Cardiac septum (tissue), 1 donor: ENCODE measurements at regions not wholly inside any gene's neighbourhood (a gene's known extent, or its start where the extent isn't known, plus 50 kb on each side); places are given as distances from the start of the nearest gene placed in this dataset.

ENCODE experiments used
- DNase-seq: peaks from one replicate; pipeline ENCODE4 v3.0.0-alpha.2; 2020; ENCODE audit warnings: low spot score
- intact Hi-C: fragments of 100-400 bp; cut with DNase I; formaldehyde crosslinking; loops from one replicate; pipeline ENCODE4 v1.14.0; 2022
- donor health status: DM: no; HTN: no; CAD: no.

- intact Hi-C loops, result no loop called here
- DNase-seq, result no peak
These were observed 998.0 kb downstream of the DSC3 start for GRCh38 chr18:30044496-30044895.

- intact Hi-C loops, result no loop called here
These were observed 1003.3 kb downstream of the DSC3 start for GRCh38 chr18:30039201-30039600.

GRCh38 chr18:30034818-30035217 lies 1007.7 kb downstream of the DSC3 start:
- intact Hi-C loops, result no loop called here
- DNase-seq, result no peak

More at GRCh38 chr18:30039201-30039600, 1003.3 kb downstream of the DSC3 start:
- DNase-seq, result no peak

GRCh38 chr18:30016179-30016578 lies 1026.4 kb downstream of the DSC3 start:
- intact Hi-C loops, result no loop called here
- no peak for DNase-seq

GRCh38 chr18:30004965-30005364 lies 1037.6 kb downstream of the DSC3 start:
- intact Hi-C loops, result no loop called here
- no peak for DNase-seq

GRCh38 chr18:29982218-29982617 lies 1060.3 kb downstream of the DSC3 start:
- no peak for DNase-seq
- intact Hi-C loops, result no loop called here

GRCh38 chr18:29979881-29980280 lies 1062.7 kb downstream of the DSC3 start:
- intact Hi-C loops, result no loop called here
- no peak for DNase-seq

GRCh38 chr18:29969876-29970275 lies 1072.7 kb downstream of the DSC3 start:
- intact Hi-C loops, result no loop called here
- no peak for DNase-seq

GRCh38 chr18:29962579-29962978 lies 1080.0 kb downstream of the DSC3 start:
- DNase-seq, result no peak
- intact Hi-C loops, result no loop called here

GRCh38 chr18:29960539-29960938 lies 1082.0 kb downstream of the DSC3 start:
- no peak for DNase-seq
- intact Hi-C loops, result no loop called here

GRCh38 chr18:29930231-29930630 lies 1112.3 kb downstream of the DSC3 start:
- DNase-seq, result no peak
- intact Hi-C loops, result no loop called here

- intact Hi-C loops, result no loop called here
These were observed 1114.5 kb downstream of the DSC3 start for GRCh38 chr18:29928081-29928480.

GRCh38 chr18:29925566-29925965 lies 1117.0 kb downstream of the DSC3 start:
- intact Hi-C loops, result no loop called here
- no peak for DNase-seq

More at GRCh38 chr18:29928081-29928480, 1114.5 kb downstream of the DSC3 start:
- DNase-seq, result no peak

GRCh38 chr18:29912351-29912750 lies 1130.2 kb downstream of the DSC3 start:
- DNase-seq, result no peak
- intact Hi-C loops, result no loop called here

GRCh38 chr18:29892960-29893558 lies 1149.5 kb downstream of the DSC3 start:
- intact Hi-C loops, result no loop called here
- DNase-seq, result no peak

- no peak for DNase-seq
- intact Hi-C loops, result no loop called here
These were observed 1159.4 kb downstream of the DSC3 start for GRCh38 chr18:29883114-29883513.

GRCh38 chr18:29882620-29883019 lies 1159.9 kb downstream of the DSC3 start:
- intact Hi-C loops, result no loop called here

GRCh38 chr18:29879763-29880162 lies 1162.8 kb downstream of the DSC3 start:
- DNase-seq, result no peak
- intact Hi-C loops, result no loop called here

More at GRCh38 chr18:29882620-29883019, 1159.9 kb downstream of the DSC3 start:
- no peak for DNase-seq

GRCh38 chr18:29874519-29875098 lies 1167.9 kb downstream of the DSC3 start:
- intact Hi-C loops, result no loop called here
- DNase-seq, result no peak

GRCh38 chr18:29873211-29873610 lies 1169.3 kb downstream of the DSC3 start:
- intact Hi-C loops, result no loop called here
- DNase-seq, result no peak

- DNase-seq, result no peak
- intact Hi-C loops, result no loop called here
These were observed 1171.3 kb downstream of the DSC3 start for GRCh38 chr18:29871246-29871645.

- DNase-seq, result no peak
- intact Hi-C loops, result no loop called here
These were observed 1179.7 kb downstream of the DSC3 start for GRCh38 chr18:29862824-29863223.
